ENCODE measurements at regions not wholly inside any gene's neighbourhood (a gene's known extent, or its start where the extent isn't known, plus 50 kb on each side); places are given as distances from the start of the nearest gene placed in this dataset.

- no peak overlapping the region for H2BK120ac ChIP-seq (ENCODE audit: low read depth, low read length)
- H3K14ac ChIP-seq (replicated peaks; ENCODE audit: low read depth, low read length) = no peak overlapping the region
- TF ChIP-seq MAFK (IDR thresholded peaks at IDR 0.05; ENCODE audit: low read depth, low read length) = no peak
- 0 out of 2 replicates have a peak, but pooled peaks have one; percentile 2 for TF ChIP-seq CTCF (conservative IDR thresholded peaks at IDR 0.05; ENCODE audit: low read depth, low read length)
- no peaks in the 10 kb centered on the region for H3K79me1 ChIP-seq (ENCODE audit: low read depth in 1 of 2, low read length in 2 of 2)
- H2AK9ac ChIP-seq (replicated peaks; ENCODE audit: low read depth, low read length, poor library complexity) = no peak overlapping the region
- ATAC-seq (ENCODE audit: low read depth) (no peak), DNase-seq (no peak)
- H2AK5ac ChIP-seq (ENCODE audit: low read depth, low read length) = no peak overlapping the region
- H3K9ac ChIP-seq (ENCODE audit: low read depth, low read length) = no peak overlapping the region
- no peaks in the 10 kb centered on the region for H4K20me1 ChIP-seq (ENCODE audit: insufficient read depth, low read length)
- no peak overlapping the region for H3K23ac ChIP-seq (ENCODE audit: low read depth, low read length)
- no peak overlapping the region for H3K4me2 ChIP-seq (ENCODE audit: low read depth, low read length)
- no peak overlapping the region for H2BK20ac ChIP-seq (ENCODE audit: low read depth, low read length)
- no peaks in the 10 kb centered on the region for H3K27me3 ChIP-seq (ENCODE audit: control insufficient read depth, insufficient read depth, low read length)
- CTCF ChIA-PET = no interaction called here
- H4K91ac ChIP-seq (ENCODE audit: insufficient read depth, low read depth, low read length) = no peak overlapping the region
- H3K4ac ChIP-seq (ENCODE audit: low read depth, low read length) = no peak overlapping the region
- no CpG with 5 or more reads among the region's 1 CpG for WGBS, 2 experiments (ENCODE audit: extremely low coverage in 2 of 2, insufficient read length in 1 of 2)
- H3K9me1 ChIP-seq (ENCODE audit: insufficient read depth, low read length) = no peaks in the 10 kb centered on the region
- H3K56ac ChIP-seq (ENCODE audit: extremely low read depth, insufficient read depth, low read length) = no peak overlapping the region
- no peaks in the 10 kb centered on the region for H3K36me3 ChIP-seq (ENCODE audit: control insufficient read depth, insufficient read depth, low read length)
- in situ Hi-C loops (cut with MboI; ENCODE audit: low sequenced_read_pairs) (no loop called here), intact Hi-C loops (cut with micrococcal nuclease) (no loop called here), dilution Hi-C loops (cut with HindIII; ENCODE audit: low sequenced_read_pairs, unreplicated experiment) (no loop called here)
- BruUV-seq (replicated peaks) = no TSS peak
- H3K4me1 ChIP-seq (ENCODE audit: control insufficient read depth, insufficient read depth, low read length) = no peaks in the 10 kb centered on the region
- no peak overlapping the region for H4K5ac ChIP-seq (ENCODE audit: low read depth, low read length)
- no peak overlapping the region for H3K4me3 ChIP-seq (ENCODE audit: insufficient read depth, low read depth, low read length)
- H3K9me3 ChIP-seq (ENCODE audit: control insufficient read depth, insufficient read depth, low read length) = peaks cover 13% of the 10 kb centered on the region
- no peak overlapping the region for H2BK15ac ChIP-seq (ENCODE audit: low read depth, low read length)
- no peak overlapping the region for H4K8ac ChIP-seq (ENCODE audit: low read depth in 2 of 2, low read length in 2 of 2)
- H2AFZ ChIP-seq (replicated peaks; ENCODE audit: low read length, poor library complexity) = no peak overlapping the region
- H2BK5ac ChIP-seq (ENCODE audit: low read depth, low read length, poor library complexity, severe bottlenecking) = no peak overlapping the region
- H3K27ac ChIP-seq (ENCODE audit: insufficient read depth, low read length) = no peak overlapping the region
- POLR2A ChIA-PET (ENCODE audit: unreplicated experiment) = no interaction called here
- H3K18ac ChIP-seq (ENCODE audit: low read depth, low read length) = no peak overlapping the region
Observed at GRCh38 chr10:80945264-80945880, 407.7 kb downstream of the SH2D4B start.

Measured in IMR-90 (cell line).